ENCODE measurements at regions not wholly inside any gene's neighbourhood (a gene's known extent, or its start where the extent isn't known, plus 50 kb on each side); places are given as distances from the start of the nearest gene placed in this dataset.
A peak's percentile ranks its signal among the peaks of the same experiment; 100 is the strongest.

DNA sequence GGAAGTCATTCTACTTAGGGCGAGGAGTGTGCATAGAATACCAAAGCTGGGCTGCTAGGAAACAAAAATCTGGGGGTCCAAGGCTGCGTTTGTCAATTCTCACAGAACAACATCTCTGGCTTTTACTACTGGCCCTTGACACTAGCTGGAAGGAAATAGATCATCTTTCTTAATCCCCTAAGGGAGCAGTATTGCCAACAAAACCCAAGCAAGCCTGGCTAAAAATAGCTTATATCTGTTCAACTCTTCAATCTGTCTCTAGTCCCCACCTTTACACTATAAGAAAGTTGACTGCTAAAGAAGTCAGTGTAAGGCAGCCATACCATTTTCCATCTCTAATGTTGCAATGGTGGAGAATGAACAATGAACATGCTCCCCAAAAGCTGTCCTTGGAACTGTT lies 107.8 kb upstream of the SPRY2 start:
- CTCF ChIA-PET, result interaction anchor here (0.8 kb wide), 1 partner anchor 11 kb away, joined by 3 read pairs; no protein-coding TSS in a partner anchor
- DNase-seq (ENCODE audit: extremely low spot score), result no peak
- POLR2A ChIA-PET, result no interaction called here
- TF ChIP-seq NFRKB (IDR thresholded peaks at IDR 0.05), result no peak
- no peak for TF ChIP-seq FOXK2 (IDR thresholded peaks at IDR 0.05)
- no peak for TF ChIP-seq SUZ12 (IDR thresholded peaks at IDR 0.05)
- no peak for TF ChIP-seq FOXA1 (IDR thresholded peaks at IDR 0.05)
- no peak for TF ChIP-seq L3MBTL2 (conservative IDR thresholded peaks at IDR 0.05)
- no peak for TF ChIP-seq SP1 (IDR thresholded peaks at IDR 0.05)
- TF ChIP-seq, protein P1, sequence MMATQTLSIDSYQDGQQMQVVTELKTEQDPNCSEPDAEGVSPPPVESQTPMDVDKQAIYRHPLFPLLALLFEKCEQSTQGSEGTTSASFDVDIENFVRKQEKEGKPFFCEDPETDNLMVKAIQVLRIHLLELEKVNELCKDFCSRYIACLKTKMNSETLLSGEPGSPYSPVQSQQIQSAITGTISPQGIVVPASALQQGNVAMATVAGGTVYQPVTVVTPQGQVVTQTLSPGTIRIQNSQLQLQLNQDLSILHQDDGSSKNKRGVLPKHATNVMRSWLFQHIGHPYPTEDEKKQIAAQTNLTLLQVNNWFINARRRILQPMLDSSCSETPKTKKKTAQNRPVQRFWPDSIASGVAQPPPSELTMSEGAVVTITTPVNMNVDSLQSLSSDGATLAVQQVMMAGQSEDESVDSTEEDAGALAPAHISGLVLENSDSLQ (IDR thresholded peaks at IDR 0.05), result no peak
- TF ChIP-seq ARNT (IDR thresholded peaks at IDR 0.05), result no peak
- no peak for TF ChIP-seq HDGF (IDR thresholded peaks at IDR 0.05; ENCODE audit: borderline replicate concordance)
- TF ChIP-seq BHLHE40 (IDR thresholded peaks at IDR 0.05; ENCODE audit: borderline replicate concordance), result no peak
- no peak for TF ChIP-seq FOXM1 (IDR thresholded peaks at IDR 0.05; ENCODE audit: borderline replicate concordance)
- TF ChIP-seq CTBP1 (IDR thresholded peaks at IDR 0.05; ENCODE audit: borderline replicate concordance), result no peak
- TF ChIP-seq ELF4 (IDR thresholded peaks at IDR 0.05), result no peak
- TF ChIP-seq TARDBP (IDR thresholded peaks at IDR 0.05), result no peak
- no peak for TF ChIP-seq LEF1 (IDR thresholded peaks at IDR 0.05; ENCODE audit: borderline replicate concordance)
- TF ChIP-seq ZNF384 (IDR thresholded peaks at IDR 0.05), result no peak

DNA sequence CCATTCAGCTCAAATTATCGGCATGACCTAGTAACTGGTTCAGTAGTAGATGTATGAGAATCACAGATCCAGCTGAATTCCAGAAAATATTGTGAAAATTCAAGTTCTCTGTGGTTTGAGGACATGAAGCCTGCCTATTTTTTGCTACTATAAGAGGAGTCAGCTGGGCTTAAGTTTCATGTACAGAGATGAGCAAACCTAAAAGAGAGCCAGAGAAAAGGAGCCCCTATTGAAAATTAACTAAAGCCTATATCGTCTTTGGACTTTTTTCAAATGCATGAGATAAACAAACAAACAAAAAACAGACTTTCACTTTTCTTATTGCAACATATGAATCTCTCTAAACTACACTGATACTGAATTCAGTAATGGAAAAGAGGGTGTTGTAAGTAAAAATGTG lies 106.8 kb upstream of the SPRY2 start:
- no peak for TF ChIP-seq FOXA1 (IDR thresholded peaks at IDR 0.05)
- no peak for TF ChIP-seq NFRKB (IDR thresholded peaks at IDR 0.05)
- TF ChIP-seq, protein P1 (IDR thresholded peaks at IDR 0.05), result no peak
- TF ChIP-seq L3MBTL2 (conservative IDR thresholded peaks at IDR 0.05), result no peak
- TF ChIP-seq FOXK2 (IDR thresholded peaks at IDR 0.05), result no peak
- CTCF ChIA-PET, result interaction anchor here (1.0 kb wide), 1 partner anchor 10 kb away, joined by 4 read pairs; no protein-coding TSS in a partner anchor
- no peak for DNase-seq (ENCODE audit: extremely low spot score)
- POLR2A ChIA-PET, result no interaction called here

DNA sequence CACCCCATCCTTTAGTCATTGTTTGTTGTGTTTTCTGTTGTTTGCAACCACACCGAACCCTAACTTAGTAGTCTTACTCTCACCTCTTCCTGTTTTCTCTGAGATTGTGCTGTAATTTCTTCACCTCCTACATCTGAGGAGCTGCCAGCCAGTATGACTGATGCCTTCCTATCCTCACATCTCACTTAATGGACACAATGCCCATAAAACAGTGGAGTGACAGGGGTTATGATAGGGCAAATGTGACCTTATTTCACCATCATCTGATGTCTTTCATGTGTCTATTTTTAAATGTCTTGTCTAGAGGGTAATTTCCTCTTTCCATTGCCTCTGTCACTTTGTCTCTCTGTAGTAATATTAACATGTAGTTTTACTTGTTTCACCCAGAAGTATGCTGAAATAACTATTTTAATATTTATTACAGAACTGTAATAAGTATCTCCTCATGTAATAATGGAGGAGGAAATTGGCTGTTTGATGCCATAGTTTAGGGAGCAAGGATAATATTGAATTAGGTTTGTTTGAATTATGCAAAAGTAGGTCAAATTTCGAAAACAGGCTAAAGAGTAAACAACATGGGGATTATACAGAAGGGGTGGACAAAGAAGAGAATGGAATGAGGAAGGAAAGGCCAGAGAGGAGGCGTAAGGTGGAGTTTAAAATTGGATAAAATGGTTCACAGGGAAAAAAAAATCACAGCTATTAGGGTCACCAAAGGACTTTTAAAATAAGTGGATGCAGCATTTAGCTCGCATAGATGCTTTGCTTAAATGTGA lies 103.5 kb upstream of the SPRY2 start:
- POLR2A ChIA-PET, result no interaction called here

DNA sequence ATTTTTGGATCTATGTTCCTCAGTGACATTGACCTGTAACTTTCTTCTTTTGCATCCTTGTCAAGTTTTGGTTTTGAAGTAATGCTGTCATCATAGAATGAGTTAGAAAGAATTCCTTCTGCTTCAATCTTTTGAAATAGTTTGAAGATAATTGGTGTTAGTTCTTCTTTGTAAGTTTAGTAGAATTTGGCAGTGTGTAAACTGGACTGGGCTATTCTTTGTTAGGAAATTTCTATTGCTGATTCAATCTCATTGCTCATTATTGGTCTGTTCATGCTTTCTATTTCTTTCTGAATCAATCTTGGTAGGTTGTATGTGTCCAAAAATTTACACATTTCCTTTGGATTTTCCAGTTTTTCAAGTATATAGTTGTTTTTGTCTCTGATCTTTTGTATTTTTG lies 101.7 kb upstream of the SPRY2 start:
- POLR2A ChIA-PET, result no interaction called here
- DNase-seq (ENCODE audit: extremely low spot score), result no peak
- CTCF ChIA-PET, result no interaction called here
- TF ChIP-seq FOXA1 (IDR thresholded peaks at IDR 0.05) (no peak), NFRKB (IDR thresholded peaks at IDR 0.05) (no peak), BHLHE40 (IDR thresholded peaks at IDR 0.05; ENCODE audit: borderline replicate concordance) (no peak), SUZ12 (IDR thresholded peaks at IDR 0.05) (no peak), HDGF (IDR thresholded peaks at IDR 0.05; ENCODE audit: borderline replicate concordance) (no peak), ARNT (IDR thresholded peaks at IDR 0.05) (no peak), SP1 (IDR thresholded peaks at IDR 0.05) (no peak), ELF4 (IDR thresholded peaks at IDR 0.05) (no peak), LEF1 (IDR thresholded peaks at IDR 0.05; ENCODE audit: borderline replicate concordance) (no peak)
- TF ChIP-seq, protein P1 (IDR thresholded peaks at IDR 0.05), result no peak

More for the DNA sequence above, 103.5 kb upstream of the SPRY2 start:
- TF ChIP-seq, protein P1 (IDR thresholded peaks at IDR 0.05), result peak; percentile 50; the same call in 1 of the 2 replicates
- no peak for TF ChIP-seq TARDBP (IDR thresholded peaks at IDR 0.05)
- no peak for TF ChIP-seq CTBP1 (IDR thresholded peaks at IDR 0.05; ENCODE audit: borderline replicate concordance)
- CTCF ChIA-PET, result no interaction called here
- DNase-seq (ENCODE audit: extremely low spot score), result no peak

DNA sequence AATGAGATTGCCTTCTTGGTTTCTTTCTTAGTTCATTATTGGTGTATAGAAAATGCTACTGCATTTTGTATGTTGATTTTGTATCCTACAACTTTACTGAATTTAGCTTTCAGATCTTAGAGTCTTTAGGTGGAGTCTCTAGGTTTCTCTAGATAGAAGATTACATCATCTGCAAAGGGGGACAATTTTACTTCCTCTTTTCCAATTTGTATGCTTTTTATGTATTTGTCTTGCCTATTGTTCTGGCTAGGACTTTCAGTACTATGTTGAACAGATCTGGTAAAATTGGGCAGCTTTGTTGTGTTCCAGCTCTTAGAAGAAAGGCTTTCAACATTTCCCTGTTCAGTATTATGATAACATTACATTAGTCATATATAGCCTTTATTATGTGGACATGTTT lies 101.0 kb upstream of the SPRY2 start:
- POLR2A ChIA-PET, result no interaction called here
- CTCF ChIA-PET, result no interaction called here
- no peak for TF ChIP-seq FOXA1 (IDR thresholded peaks at IDR 0.05)
- TF ChIP-seq FOXK2 (IDR thresholded peaks at IDR 0.05), result no peak
- TF ChIP-seq HDGF (IDR thresholded peaks at IDR 0.05; ENCODE audit: borderline replicate concordance), result no peak
- TF ChIP-seq SUZ12 (IDR thresholded peaks at IDR 0.05), result no peak
- TF ChIP-seq LEF1 (IDR thresholded peaks at IDR 0.05; ENCODE audit: borderline replicate concordance), result no peak
- no peak for TF ChIP-seq SP1 (IDR thresholded peaks at IDR 0.05)
- TF ChIP-seq TARDBP (IDR thresholded peaks at IDR 0.05), result no peak
- TF ChIP-seq L3MBTL2 (conservative IDR thresholded peaks at IDR 0.05), result no peak
- TF ChIP-seq ZNF384 (IDR thresholded peaks at IDR 0.05), result no peak
- no peak for TF ChIP-seq CTBP1 (IDR thresholded peaks at IDR 0.05; ENCODE audit: borderline replicate concordance)
- no peak for DNase-seq (ENCODE audit: extremely low spot score)

DNA sequence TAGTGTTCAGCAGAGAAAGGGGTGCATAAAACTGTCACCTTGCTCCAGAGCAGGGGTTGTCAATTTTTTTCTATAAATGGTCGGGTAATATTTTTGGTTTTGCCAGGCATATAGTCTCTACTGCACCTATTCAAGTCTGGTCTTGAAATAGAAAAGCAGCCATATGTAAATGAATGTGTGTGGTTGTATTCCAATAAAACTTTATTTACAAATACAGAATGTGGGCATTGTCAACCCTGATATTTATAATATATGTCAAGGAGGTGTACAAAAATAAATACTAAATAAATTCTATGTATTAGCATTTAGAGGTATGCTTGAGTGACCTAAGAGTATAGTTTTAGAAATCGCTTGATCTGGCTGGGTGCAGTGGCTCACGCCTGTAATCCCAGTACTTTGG lies 97.6 kb upstream of the SPRY2 start:
- DNase-seq (ENCODE audit: extremely low spot score), result no peak
- POLR2A ChIA-PET, result no interaction called here
- TF ChIP-seq ELF4 (IDR thresholded peaks at IDR 0.05) (no peak), FOXA1 (IDR thresholded peaks at IDR 0.05) (no peak), ZNF384 (IDR thresholded peaks at IDR 0.05) (no peak), FOXK2 (IDR thresholded peaks at IDR 0.05) (no peak)
- CTCF ChIA-PET, result no interaction called here
